GM23338 (cell line): ENCODE measurements at regions not wholly inside any gene's neighbourhood (a gene's known extent, or its start where the extent isn't known, plus 50 kb on each side); places are given as distances from the start of the nearest gene placed in this dataset.

Experiments used
- ATAC-seq: fragments of 200-7000 bp; cut with Tn5 transposase; 3 replicates; pipeline ENCODE4 v1.9.1; 2020
- DNase-seq: peaks from one replicate; pipeline ENCODE4 v3.0.0-alpha.2; 2015; ENCODE audit warnings: low spot score
- H2AFZ ChIP-seq: fragments of 200-600 bp; sonication (generic); 2 replicates; pipeline ENCODE4 v1.8.0; 2016; ENCODE audit warnings: antibody characterized with exemption, mild to moderate bottlenecking, moderate library complexity
- H3F3A ChIP-seq: fragments of 200-600 bp; sonication (generic); replicated peaks from 2 replicates; pipeline ENCODE4 v1.8.0; 2017; ENCODE audit warnings: antibody characterized with exemption, mixed run types, low read depth
- H3K27ac ChIP-seq: fragments of 200-600 bp; sonication (generic); 2 replicates; pipeline ENCODE4 v1.6.1; 2016; ENCODE audit warnings: low read depth
- H3K27me3 ChIP-seq: fragments of 200-600 bp; sonication (generic); 2 replicates; pipeline ENCODE4 v1.8.0; 2016; ENCODE audit warnings: mild to moderate bottlenecking, mixed run types, moderate library complexity; ENCODE audit not compliant: insufficient read depth
- H3K36me3 ChIP-seq: fragments of 200-600 bp; sonication (generic); 2 replicates; pipeline ENCODE4 v1.8.0; 2016; ENCODE audit warnings: mild to moderate bottlenecking; ENCODE audit not compliant: insufficient read depth
- H3K4me1 ChIP-seq: fragments of 200-600 bp; sonication (generic); 2 replicates; pipeline ENCODE4 v1.8.0; 2016; ENCODE audit warnings: mild to moderate bottlenecking, moderate library complexity; ENCODE audit not compliant: insufficient read depth
- H3K4me2 ChIP-seq: fragments of 200-600 bp; sonication (generic); 2 replicates; pipeline ENCODE4 v1.7.1; 2017; ENCODE audit warnings: mixed run types
- H3K4me3 ChIP-seq: fragments of 200-600 bp; sonication (generic); 2 replicates; pipeline ENCODE4 v1.6.1; 2016; ENCODE audit warnings: mixed run types
- H3K79me2 ChIP-seq: fragments of 200-600 bp; sonication (generic); replicated peaks from 2 replicates; pipeline ENCODE4 v1.8.0; 2017; ENCODE audit warnings: mild to moderate bottlenecking; ENCODE audit not compliant: insufficient read depth
- H3K9me2 ChIP-seq: fragments of 200-600 bp; sonication (generic); 2 replicates; pipeline ENCODE4 v1.8.0; 2017; ENCODE audit not compliant: insufficient read depth
- H4K20me1 ChIP-seq: fragments of 200-600 bp; sonication (generic); replicated peaks from 2 replicates; pipeline ENCODE4 v1.8.0; 2017; ENCODE audit warnings: mild to moderate bottlenecking; ENCODE audit not compliant: insufficient read depth
- H3K27ac Mint-ChIP-seq: 2 replicates; pipeline ENCODE4 v1.8.0; 2020; ENCODE audit warnings: inconsistent platforms, mild to moderate bottlenecking, moderate library complexity, mixed read lengths
- H3K27me3 Mint-ChIP-seq: 3 replicates; pipeline ENCODE4 v1.8.0; 2022; ENCODE audit warnings: low read depth, mild to moderate bottlenecking, moderate library complexity, mixed read lengths, inconsistent platforms; ENCODE audit not compliant: insufficient read depth, poor library complexity
- H3K36me3 Mint-ChIP-seq: 3 replicates; pipeline ENCODE4 v1.8.0; 2021; ENCODE audit warnings: low read depth, mild to moderate bottlenecking, inconsistent platforms, moderate library complexity, mixed read lengths
- H3K4me1 Mint-ChIP-seq: 3 replicates; pipeline ENCODE4 v1.8.0; 2020; ENCODE audit warnings: mild to moderate bottlenecking, inconsistent platforms, mixed read lengths
- H3K4me3 Mint-ChIP-seq: 3 replicates; pipeline ENCODE4 v1.8.0; 2021; ENCODE audit warnings: moderate library complexity, mild to moderate bottlenecking, inconsistent platforms, mixed read lengths
- H3K9me3 Mint-ChIP-seq: 3 replicates; pipeline ENCODE4 v1.8.0; 2020; ENCODE audit warnings: moderate library complexity, mild to moderate bottlenecking, inconsistent platforms, mixed read lengths
- CREB1 ChIP-seq: fragments of 250-450 bp; sonication (Bioruptor Pico); IDR thresholded peaks from 2 replicates; pipeline ENCODE4 v1.5.0; 2020; ENCODE audit warnings: low read depth, mild to moderate bottlenecking, moderate library complexity
- CTCF ChIP-seq, 2 experiments: fragments of 200-600 bp in 1 of 2; sonication (generic) in 1 of 2; conservative IDR thresholded peaks; 2 replicates each; pipeline versions ENCODE4 v1.5.1 to v1.6.1; 2016 to 2017; ENCODE audit warnings: antibody characterized with exemption in 2 of 2, low read depth in 2 of 2, mild to moderate bottlenecking in 2 of 2, moderate library complexity in 1 of 2
- ETS1 ChIP-seq: IDR thresholded peaks from 2 replicates; pipeline ENCODE4 v1.6.1; 2016; ENCODE audit warnings: antibody characterized with exemption
- EZH2phosphoT487 ChIP-seq: fragments of 200-600 bp; sonication (generic); IDR thresholded peaks from one replicate; pipeline ENCODE4 v1.8.1; 2018; ENCODE audit warnings: antibody characterized with exemption; ENCODE audit not compliant: unreplicated experiment
- JUNB ChIP-seq: IDR thresholded peaks from one replicate; pipeline ENCODE4 v1.6.1; 2016; ENCODE audit warnings: antibody characterized with exemption; ENCODE audit not compliant: unreplicated experiment
- NANOG ChIP-seq: IDR thresholded peaks from 2 replicates; pipeline ENCODE4 v1.6.1; 2016; ENCODE audit warnings: antibody characterized with exemption, borderline replicate concordance
- POLR2AphosphoS5 ChIP-seq: IDR thresholded peaks from 2 replicates; pipeline ENCODE4 v1.6.1; 2016; ENCODE audit warnings: antibody characterized with exemption, low read depth
- REST ChIP-seq: IDR thresholded peaks from one replicate; pipeline ENCODE4 v1.6.1; 2018; ENCODE audit warnings: antibody characterized with exemption; ENCODE audit not compliant: unreplicated experiment
- ZNF114 ChIP-seq: fragments of 250-450 bp; sonication (Bioruptor Pico); IDR thresholded peaks from 2 replicates; pipeline ENCODE4 v1.5.0; 2020; ENCODE audit warnings: mild to moderate bottlenecking, moderate library complexity
- ZNF462 ChIP-seq: fragments of 250-450 bp; sonication (Bioruptor Pico); IDR thresholded peaks from 2 replicates; pipeline ENCODE4 v1.5.0; 2020; ENCODE audit warnings: mild to moderate bottlenecking, moderate library complexity

- TF ChIP-seq ZNF462 (no peak), POLR2AphosphoS5 (no peak), CREB1 (no peak)
These were observed 108.5 kb downstream of the DUSP6 start (continued) for GRCh38 chr12:89243771-89244170.

GRCh38 chr12:89239534-89239933 is 112.8 kb downstream of the DUSP6 start:
- peaks cover 13% of the 10 kb centered on the region for H3K4me1 ChIP-seq
- H4K20me1 ChIP-seq: no peaks in the 10 kb centered on the region
- no peaks in the 10 kb centered on the region for H3F3A ChIP-seq
- peaks cover 6% of the 10 kb centered on the region; the same call in 1 of the 3 replicates for H3K36me3 Mint-ChIP-seq
- peaks cover 15% of the 10 kb centered on the region for H3K27me3 ChIP-seq
- H3K27ac Mint-ChIP-seq: no peak overlapping the region
- H3K9me2 ChIP-seq: no peaks in the 10 kb centered on the region; the same call in 1 of the 2 replicates
- H3K79me2 ChIP-seq: no peaks in the 10 kb centered on the region
- no peaks in the 10 kb centered on the region; the same call in 1 of the 2 replicates for H3K36me3 ChIP-seq
- H3K4me1 Mint-ChIP-seq: peaks cover 18% of the 10 kb centered on the region
- no peak overlapping the region for H3K27ac ChIP-seq
- no peaks in the 10 kb centered on the region for H3K27me3 Mint-ChIP-seq
- no peak overlapping the region for H3K4me2 ChIP-seq
- peaks cover 6% of the 10 kb centered on the region; the same call in 2 of the 3 replicates for H3K9me3 Mint-ChIP-seq
- H3K4me3 ChIP-seq: no peak overlapping the region
- no peak overlapping the region for H3K4me3 Mint-ChIP-seq
- H2AFZ ChIP-seq: no peak overlapping the region
- ATAC-seq (no peak), DNase-seq (no peak)
- TF ChIP-seq CREB1 (no peak), POLR2AphosphoS5 (no peak), REST (no peak), ETS1 (no peak), EZH2phosphoT487 (no peak), CTCF (conservative IDR thresholded peaks at IDR 0.05; ENCODE audit: low read depth in 2 of 2) (no peak), ZNF114 (CRISPR knock-in tag) (no peak), JUNB (no peak), NANOG (no peak)
